Fibroblast of pulmonary artery (primary cell): ENCODE measurements at regions not wholly inside any gene's neighbourhood (a gene's known extent, or its start where the extent isn't known, plus 50 kb on each side); places are given as distances from the start of the nearest gene placed in this dataset.

Source experiments
- DNase-seq: peaks from one replicate; pipeline ENCODE4 v3.0.0-alpha.2; 2010; ENCODE audit warnings: low read depth
- H3K4me3 ChIP-seq: replicated peaks from 2 replicates; pipeline ENCODE4 v1.5.1; 2011; ENCODE audit warnings: low read depth, mild to moderate bottlenecking, control low read depth, low read length, moderate library complexity
- TF ChIP-seq, protein P1 (sequence below): IDR thresholded peaks from 2 replicates; pipeline ENCODE4 v1.5.1; 2011; ENCODE audit warnings: mild to moderate bottlenecking, control low read depth, low read length, inconsistent platforms; ENCODE audit errors: missing control alignments

DNA sequence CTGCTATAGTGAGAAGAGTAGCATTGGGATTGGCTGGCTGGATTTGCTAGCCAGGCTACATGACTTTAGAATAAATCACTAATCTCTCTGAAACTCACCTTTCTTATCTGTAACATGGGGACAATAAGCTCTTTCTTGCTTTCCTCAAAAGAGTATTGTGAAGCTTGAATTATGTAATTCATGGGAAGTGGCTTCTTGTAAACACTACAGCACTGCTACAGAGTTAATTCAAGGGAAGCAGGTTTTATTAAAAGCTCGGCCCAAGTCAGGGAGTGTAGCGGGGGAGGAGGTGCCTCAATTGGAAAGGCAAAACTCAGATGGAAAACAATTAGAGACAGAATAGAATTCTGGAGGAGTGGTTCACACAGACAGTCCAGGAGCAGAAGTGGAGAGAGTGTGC lies 100.9 kb upstream of the CELF4 start:
- H3K4me3 ChIP-seq, result no peak overlapping the region
- no peak for DNase-seq
- TF ChIP-seq, protein P1, sequence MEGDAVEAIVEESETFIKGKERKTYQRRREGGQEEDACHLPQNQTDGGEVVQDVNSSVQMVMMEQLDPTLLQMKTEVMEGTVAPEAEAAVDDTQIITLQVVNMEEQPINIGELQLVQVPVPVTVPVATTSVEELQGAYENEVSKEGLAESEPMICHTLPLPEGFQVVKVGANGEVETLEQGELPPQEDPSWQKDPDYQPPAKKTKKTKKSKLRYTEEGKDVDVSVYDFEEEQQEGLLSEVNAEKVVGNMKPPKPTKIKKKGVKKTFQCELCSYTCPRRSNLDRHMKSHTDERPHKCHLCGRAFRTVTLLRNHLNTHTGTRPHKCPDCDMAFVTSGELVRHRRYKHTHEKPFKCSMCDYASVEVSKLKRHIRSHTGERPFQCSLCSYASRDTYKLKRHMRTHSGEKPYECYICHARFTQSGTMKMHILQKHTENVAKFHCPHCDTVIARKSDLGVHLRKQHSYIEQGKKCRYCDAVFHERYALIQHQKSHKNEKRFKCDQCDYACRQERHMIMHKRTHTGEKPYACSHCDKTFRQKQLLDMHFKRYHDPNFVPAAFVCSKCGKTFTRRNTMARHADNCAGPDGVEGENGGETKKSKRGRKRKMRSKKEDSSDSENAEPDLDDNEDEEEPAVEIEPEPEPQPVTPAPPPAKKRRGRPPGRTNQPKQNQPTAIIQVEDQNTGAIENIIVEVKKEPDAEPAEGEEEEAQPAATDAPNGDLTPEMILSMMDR, result no peak

GRCh38 chr18:37665346-37665745 lies 99.7 kb upstream of the CELF4 start:
- no peak overlapping the region for H3K4me3 ChIP-seq
- DNase-seq, result no peak
- TF ChIP-seq, protein P1, result no peak

- no peak for DNase-seq
- H3K4me3 ChIP-seq, result no peak overlapping the region
- TF ChIP-seq, protein P1, result no peak
These were observed 97.8 kb upstream of the CELF4 start for GRCh38 chr18:37663446-37663845.

GRCh38 chr18:37662546-37663339 lies 97.1 kb upstream of the CELF4 start:
- H3K4me3 ChIP-seq, result no peak overlapping the region
- DNase-seq, result no peak
- TF ChIP-seq, protein P1, result no peak

GRCh38 chr18:37662099-37662498 lies 96.5 kb upstream of the CELF4 start:
- H3K4me3 ChIP-seq, result no peak overlapping the region
- DNase-seq, result no peak
- TF ChIP-seq, protein P1, result no peak

DNA sequence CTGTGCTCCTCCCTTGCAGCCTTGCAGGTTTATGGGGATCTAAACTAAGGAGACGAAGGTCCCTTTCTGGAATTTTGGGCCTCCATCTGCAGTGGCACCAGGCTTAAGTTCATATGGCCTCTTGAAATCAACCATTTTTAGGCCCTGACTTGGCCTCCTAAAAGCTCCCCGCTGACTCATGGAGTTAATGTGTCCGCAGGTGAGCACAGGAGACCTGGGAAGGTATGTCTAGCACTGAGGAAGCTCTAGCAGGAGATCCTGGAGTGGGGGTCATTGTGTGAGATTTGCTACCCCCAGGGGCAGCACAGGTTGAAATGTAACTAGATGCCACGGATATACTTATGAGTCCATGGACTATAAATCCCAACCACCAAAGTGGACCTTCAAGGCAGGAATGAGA lies 95.9 kb upstream of the CELF4 start:
- no peak overlapping the region for H3K4me3 ChIP-seq
- TF ChIP-seq, protein P1, result no peak
- DNase-seq, result no peak

DNA sequence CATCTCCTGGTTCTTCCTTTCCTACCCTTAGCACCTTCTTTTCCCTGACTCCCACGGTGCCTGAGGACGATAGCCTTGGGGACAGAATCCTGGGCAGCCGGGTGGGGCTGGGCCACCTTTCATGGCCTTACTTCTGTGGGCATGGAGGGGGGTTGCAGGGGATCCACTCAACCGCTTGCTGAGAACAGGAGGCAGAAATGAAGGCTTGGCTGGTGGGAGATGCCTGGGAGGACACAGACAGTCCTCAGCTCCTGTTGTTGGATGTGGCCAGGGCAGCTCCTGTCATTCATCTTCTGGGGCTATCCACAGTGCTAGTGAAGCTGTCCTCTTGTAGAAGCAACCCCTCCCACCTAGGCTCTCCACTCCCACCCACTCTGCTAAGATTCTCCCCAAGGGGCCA lies 95.5 kb upstream of the CELF4 start:
- TF ChIP-seq, protein P1, result no peak
- no peak for DNase-seq
- no peak overlapping the region for H3K4me3 ChIP-seq
